HFFc6 (cell line): ENCODE measurements at regions not wholly inside any gene's neighbourhood (a gene's known extent, or its start where the extent isn't known, plus 50 kb on each side); places are given as distances from the start of the nearest gene placed in this dataset.

ENCODE experiments used
- DNase-seq: peaks from one replicate; pipeline ENCODE4 v3.0.0-alpha.2; 2018
- H3K27ac Mint-ChIP-seq: 2 replicates; pipeline ENCODE4 v1.8.0; 2020; ENCODE audit warnings: mild to moderate bottlenecking, mixed read lengths
- H3K27me3 Mint-ChIP-seq: 2 replicates; pipeline ENCODE4 v1.8.0; 2021; ENCODE audit warnings: mild to moderate bottlenecking, moderate library complexity, mixed read lengths; ENCODE audit not compliant: insufficient read depth
- H3K36me3 Mint-ChIP-seq: 2 replicates; pipeline ENCODE4 v1.8.0; 2021; ENCODE audit warnings: low read depth, mixed read lengths
- H3K4me1 Mint-ChIP-seq: 2 replicates; pipeline ENCODE4 v1.8.0; 2020; ENCODE audit warnings: low read depth, mixed read lengths
- H3K4me3 Mint-ChIP-seq: 2 replicates; pipeline ENCODE4 v1.8.0; 2020; ENCODE audit warnings: mild to moderate bottlenecking, moderate library complexity, mixed read lengths
- H3K9me3 Mint-ChIP-seq: 2 replicates; pipeline ENCODE4 v1.8.0; 2020; ENCODE audit warnings: mild to moderate bottlenecking, mixed read lengths
- TF ChIP-seq, protein P1 (sequence below): fragments of 200-600 bp; sonication (generic); IDR thresholded peaks from 2 replicates; pipeline ENCODE4 v1.5.0; 2021; ENCODE audit warnings: antibody characterized with exemption, mild to moderate bottlenecking

DNA sequence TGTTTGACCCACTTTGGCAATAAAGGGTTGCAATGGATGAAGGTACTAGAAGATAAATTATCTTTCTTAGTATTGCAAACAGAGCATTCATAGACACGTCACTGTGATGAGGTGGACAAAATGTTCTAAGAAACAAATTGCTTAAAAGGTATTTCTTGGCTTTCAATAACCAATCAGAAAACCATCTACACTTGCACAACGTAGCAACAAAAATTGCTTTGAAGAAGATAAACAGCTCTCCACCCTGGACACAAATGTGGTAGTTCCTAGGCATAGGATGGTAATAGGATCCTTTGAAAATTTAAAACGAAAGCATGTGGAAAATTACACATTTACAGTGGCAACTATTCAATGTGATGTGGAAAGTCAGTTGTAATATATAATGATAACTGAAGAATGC, 439.9 kb upstream of the ETAA1 start:
- TF ChIP-seq, protein P1, sequence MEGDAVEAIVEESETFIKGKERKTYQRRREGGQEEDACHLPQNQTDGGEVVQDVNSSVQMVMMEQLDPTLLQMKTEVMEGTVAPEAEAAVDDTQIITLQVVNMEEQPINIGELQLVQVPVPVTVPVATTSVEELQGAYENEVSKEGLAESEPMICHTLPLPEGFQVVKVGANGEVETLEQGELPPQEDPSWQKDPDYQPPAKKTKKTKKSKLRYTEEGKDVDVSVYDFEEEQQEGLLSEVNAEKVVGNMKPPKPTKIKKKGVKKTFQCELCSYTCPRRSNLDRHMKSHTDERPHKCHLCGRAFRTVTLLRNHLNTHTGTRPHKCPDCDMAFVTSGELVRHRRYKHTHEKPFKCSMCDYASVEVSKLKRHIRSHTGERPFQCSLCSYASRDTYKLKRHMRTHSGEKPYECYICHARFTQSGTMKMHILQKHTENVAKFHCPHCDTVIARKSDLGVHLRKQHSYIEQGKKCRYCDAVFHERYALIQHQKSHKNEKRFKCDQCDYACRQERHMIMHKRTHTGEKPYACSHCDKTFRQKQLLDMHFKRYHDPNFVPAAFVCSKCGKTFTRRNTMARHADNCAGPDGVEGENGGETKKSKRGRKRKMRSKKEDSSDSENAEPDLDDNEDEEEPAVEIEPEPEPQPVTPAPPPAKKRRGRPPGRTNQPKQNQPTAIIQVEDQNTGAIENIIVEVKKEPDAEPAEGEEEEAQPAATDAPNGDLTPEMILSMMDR = no peak

DNA sequence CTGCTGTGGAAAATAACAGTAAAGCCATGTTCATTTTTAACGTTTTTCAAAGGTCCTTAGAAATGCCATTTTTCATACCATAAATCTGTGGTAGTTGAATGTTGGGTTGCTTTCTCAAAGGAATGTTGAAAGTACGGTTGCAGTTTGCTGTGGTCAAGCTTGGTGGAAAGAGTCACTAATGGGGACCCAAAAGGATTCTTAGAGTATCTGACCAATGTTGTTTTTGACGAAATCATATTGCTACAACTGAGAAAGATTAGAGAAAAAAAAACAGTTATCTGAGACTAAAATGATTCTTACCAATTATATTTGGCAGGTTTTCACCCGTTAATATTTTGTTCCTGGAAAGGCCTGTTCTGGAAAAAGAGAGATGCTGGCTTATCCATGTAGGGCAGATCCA, 439.5 kb upstream of the ETAA1 start:
- Mint-ChIP-seq H3K9me3 (no peaks in the 10 kb centered on the region), H3K4me3 (no peak overlapping the region), H3K27me3 (no peaks in the 10 kb centered on the region), H3K27ac (no peak overlapping the region), H3K4me1 (peaks cover 21% of the 10 kb centered on the region), H3K36me3 (no peaks in the 10 kb centered on the region)
- TF ChIP-seq, protein P1 = no peak
- no peak for DNase-seq

More for the DNA sequence above, 439.9 kb upstream of the ETAA1 start:
- Mint-ChIP-seq H3K27ac (no peak overlapping the region), H3K27me3 (no peaks in the 10 kb centered on the region), H3K36me3 (no peaks in the 10 kb centered on the region), H3K4me3 (no peak overlapping the region), H3K4me1 (peaks cover 21% of the 10 kb centered on the region), H3K9me3 (no peaks in the 10 kb centered on the region)
- no peak for DNase-seq

DNA sequence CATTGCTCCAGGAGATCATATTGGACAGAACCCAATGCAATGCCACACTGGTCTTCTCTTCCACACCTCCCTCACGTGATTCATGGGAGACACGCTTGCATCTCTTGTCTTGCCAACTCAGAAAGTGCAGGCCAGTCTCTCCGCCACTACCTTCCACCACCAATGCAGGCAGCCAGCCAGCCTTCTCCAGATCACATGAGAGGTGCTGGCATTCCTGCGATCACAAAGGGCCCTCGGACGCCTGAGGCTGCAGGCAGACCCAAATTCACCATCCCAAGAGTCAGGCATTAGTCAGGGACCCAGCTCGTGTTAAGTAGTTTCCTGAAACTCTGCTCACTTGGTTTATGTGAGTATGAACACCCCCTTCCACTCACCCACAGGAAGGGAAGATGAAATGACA, 437.0 kb upstream of the ETAA1 start:
- H3K4me1 Mint-ChIP-seq = peaks cover 19% of the 10 kb centered on the region
- no peaks in the 10 kb centered on the region for H3K27me3 Mint-ChIP-seq
- TF ChIP-seq, protein P1 = no peak
- H3K27ac Mint-ChIP-seq = no peak overlapping the region
- no peaks in the 10 kb centered on the region for H3K9me3 Mint-ChIP-seq
- H3K4me3 Mint-ChIP-seq = no peak overlapping the region
- no peak for DNase-seq
- no peaks in the 10 kb centered on the region for H3K36me3 Mint-ChIP-seq

DNA sequence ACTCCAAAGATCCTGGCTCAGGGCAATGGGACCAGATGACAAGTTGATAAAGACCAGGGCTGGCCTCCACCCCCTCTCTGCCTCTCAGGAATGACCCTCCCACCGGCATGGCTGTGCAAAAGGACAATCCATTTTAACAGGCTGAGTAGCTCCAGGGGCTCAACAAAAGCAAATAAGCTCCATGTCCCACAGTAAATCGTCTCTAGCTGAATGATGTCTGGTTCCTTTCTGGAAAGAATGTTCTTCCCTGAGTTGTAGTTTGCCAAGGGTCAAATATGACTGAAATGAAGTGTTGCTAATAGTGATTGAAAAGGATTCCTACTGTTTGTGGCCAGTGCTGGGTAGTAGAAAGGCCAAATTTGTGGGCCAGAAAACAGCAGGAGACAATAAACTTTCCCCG, 434.4 kb upstream of the ETAA1 start:
- DNase-seq = no peak
- Mint-ChIP-seq H3K27me3 (no peaks in the 10 kb centered on the region), H3K4me1 (no peaks in the 10 kb centered on the region), H3K36me3 (no peaks in the 10 kb centered on the region), H3K9me3 (no peaks in the 10 kb centered on the region), H3K4me3 (no peak overlapping the region), H3K27ac (no peak overlapping the region)
- TF ChIP-seq, protein P1 = no peak

DNA sequence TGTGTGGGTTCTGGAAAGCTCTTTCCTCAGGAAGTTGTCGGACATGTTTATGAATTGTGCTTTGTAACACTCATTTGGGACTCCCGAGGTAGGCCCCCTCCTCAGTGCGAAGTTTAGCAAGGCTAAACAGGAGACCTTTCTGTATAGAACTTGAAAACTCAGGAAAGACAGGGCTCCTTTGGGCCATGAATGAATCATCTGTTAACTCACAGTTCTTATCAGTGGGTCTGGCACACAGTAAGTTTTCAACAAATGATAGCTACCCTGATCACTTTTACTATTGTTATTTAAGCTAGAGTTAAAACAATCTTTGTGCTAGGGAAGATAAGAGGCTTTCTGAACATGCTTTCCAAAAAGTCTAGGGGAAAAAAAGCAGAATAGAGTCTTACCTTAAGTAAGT, 430.5 kb upstream of the ETAA1 start:
- Mint-ChIP-seq H3K9me3 (no peaks in the 10 kb centered on the region), H3K4me3 (no peak overlapping the region), H3K36me3 (no peaks in the 10 kb centered on the region), H3K27me3 (no peaks in the 10 kb centered on the region), H3K27ac (no peak overlapping the region), H3K4me1 (no peaks in the 10 kb centered on the region)
- no peak for DNase-seq
- TF ChIP-seq, protein P1 = no peak

DNA sequence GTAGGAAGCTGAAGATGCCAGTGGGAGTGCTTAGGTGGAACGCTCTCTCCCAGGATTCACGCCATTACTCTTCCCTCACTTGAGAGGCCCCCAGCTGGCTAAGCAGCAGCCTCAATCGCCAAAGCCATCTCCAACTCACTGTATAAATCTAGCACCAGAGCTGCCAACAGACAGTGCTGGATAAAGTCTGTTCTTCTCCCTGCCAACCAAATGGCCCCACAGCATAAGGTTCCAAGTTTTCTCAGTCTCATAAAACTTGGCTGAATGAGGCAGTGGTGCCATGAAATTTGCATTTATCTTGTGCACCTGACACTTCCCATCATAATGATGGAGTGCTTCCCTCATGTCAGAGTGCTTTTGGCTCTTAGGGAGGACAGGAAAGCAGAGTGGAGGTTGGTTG, 428.2 kb upstream of the ETAA1 start:
- Mint-ChIP-seq H3K4me1 (no peaks in the 10 kb centered on the region), H3K36me3 (no peaks in the 10 kb centered on the region), H3K9me3 (no peaks in the 10 kb centered on the region), H3K27me3 (no peaks in the 10 kb centered on the region), H3K27ac (no peak overlapping the region), H3K4me3 (no peak overlapping the region)
- TF ChIP-seq, protein P1 = no peak
- DNase-seq = no peak
